H9 (cell line): ENCODE measurements at regions not wholly inside any gene's neighbourhood (a gene's known extent, or its start where the extent isn't known, plus 50 kb on each side); places are given as distances from the start of the nearest gene placed in this dataset.

ENCODE experiments used
- DNase-seq: peaks from one replicate; pipeline ENCODE4 v3.0.0-alpha.2; 2017
- H2AFZ ChIP-seq: one replicate; pipeline ENCODE4 v1.6.1; 2013; ENCODE audit warnings: mild to moderate bottlenecking, low read length, control low read depth, moderate library complexity
- H2AK5ac ChIP-seq: 2 replicates; pipeline ENCODE4 v1.6.1; 2013; ENCODE audit warnings: low read length, control low read depth, mixed read lengths; ENCODE audit not compliant: insufficient read length
- H2BK120ac ChIP-seq: one replicate; pipeline ENCODE4 v1.6.1; 2013; ENCODE audit warnings: low read depth, mild to moderate bottlenecking, low read length, control low read depth, inconsistent platforms; ENCODE audit not compliant: poor library complexity, severe bottlenecking
- H2BK12ac ChIP-seq: 2 replicates; pipeline ENCODE4 v1.6.1; 2013; ENCODE audit warnings: low read length, control low read depth, mixed read lengths, low read depth; ENCODE audit not compliant: insufficient read length
- H2BK15ac ChIP-seq: 2 replicates; pipeline ENCODE4 v1.6.1; 2013; ENCODE audit warnings: low read depth, low read length, control low read depth
- H2BK20ac ChIP-seq: one replicate; pipeline ENCODE4 v1.6.1; 2013; ENCODE audit warnings: low read depth, mild to moderate bottlenecking, low read length, control low read depth, inconsistent platforms; ENCODE audit not compliant: poor library complexity, severe bottlenecking
- H2BK5ac ChIP-seq: 2 replicates; pipeline ENCODE4 v1.6.1; 2013; ENCODE audit warnings: low read length, control low read depth, mixed read lengths; ENCODE audit not compliant: insufficient read length
- H3K14ac ChIP-seq: 2 replicates; pipeline ENCODE4 v1.6.1; 2013; ENCODE audit warnings: low read length, control low read depth; ENCODE audit not compliant: insufficient read depth
- H3K18ac ChIP-seq: 2 replicates; pipeline ENCODE4 v1.6.1; 2013; ENCODE audit warnings: low read depth, mild to moderate bottlenecking, mixed read lengths, low read length, control low read depth; ENCODE audit not compliant: insufficient read length
- H3K23ac ChIP-seq: 2 replicates; pipeline ENCODE4 v1.6.1; 2013; ENCODE audit warnings: low read length, control low read depth, mixed read lengths, low read depth; ENCODE audit not compliant: insufficient read length
- H3K23me2 ChIP-seq: 2 replicates; pipeline ENCODE4 v1.6.1; 2013; ENCODE audit warnings: low read depth, mild to moderate bottlenecking, mixed read lengths, low read length, control low read depth; ENCODE audit not compliant: insufficient read length, poor library complexity, severe bottlenecking
- H3K27ac ChIP-seq: 2 replicates; pipeline ENCODE4 v1.5.1; 2013; ENCODE audit warnings: low read length, control low read depth, mixed read lengths, low read depth; ENCODE audit not compliant: insufficient read length
- H3K27me3 ChIP-seq: 2 replicates; pipeline ENCODE4 v1.6.1; 2013; ENCODE audit warnings: low read length, control low read depth, inconsistent platforms; ENCODE audit not compliant: insufficient read depth
- H3K4ac ChIP-seq: 2 replicates; pipeline ENCODE4 v1.6.1; 2013; ENCODE audit warnings: low read depth, mild to moderate bottlenecking, control low read depth, inconsistent platforms, low read length, moderate library complexity
- H3K4me1 ChIP-seq: 2 replicates; pipeline ENCODE4 v1.6.1; 2013; ENCODE audit warnings: low read length, control low read depth, inconsistent platforms; ENCODE audit not compliant: insufficient read depth
- H3K4me2 ChIP-seq: 2 replicates; pipeline ENCODE4 v1.6.1; 2013; ENCODE audit warnings: low read length, control low read depth, mixed read lengths; ENCODE audit not compliant: insufficient read length, insufficient read depth
- H3K56ac ChIP-seq: 2 replicates; pipeline ENCODE4 v1.6.1; 2013; ENCODE audit warnings: low read depth, mild to moderate bottlenecking, mixed read lengths, low read length, control low read depth; ENCODE audit not compliant: insufficient read length
- H3K79me1 ChIP-seq: 2 replicates; pipeline ENCODE4 v1.6.1; 2013; ENCODE audit warnings: low read depth, mild to moderate bottlenecking, moderate library complexity, low read length, control low read depth, inconsistent platforms; ENCODE audit not compliant: insufficient read depth, poor library complexity, severe bottlenecking
- H3K79me2 ChIP-seq: 2 replicates; pipeline ENCODE4 v1.6.1; 2013; ENCODE audit warnings: low read length, control low read depth, inconsistent platforms; ENCODE audit not compliant: insufficient read depth
- H3K9ac ChIP-seq: 2 replicates; pipeline ENCODE4 v1.6.1; 2013; ENCODE audit warnings: low read length, control low read depth, mixed read lengths; ENCODE audit not compliant: insufficient read length; ENCODE audit errors: extremely low read depth
- H3K9me3 ChIP-seq: one replicate; pipeline ENCODE4 v1.6.1; 2013; ENCODE audit warnings: low read depth, low read length, inconsistent platforms; ENCODE audit not compliant: control insufficient read depth
- H3T11ph ChIP-seq: one replicate; pipeline ENCODE4 v1.6.1; 2013; ENCODE audit warnings: mild to moderate bottlenecking, low read length, control low read depth, inconsistent platforms
- H4K20me1 ChIP-seq: one replicate; pipeline ENCODE4 v1.6.1; 2013; ENCODE audit not compliant: control insufficient read depth, insufficient read length, insufficient read depth
- H4K5ac ChIP-seq: 2 replicates; pipeline ENCODE4 v1.6.1; 2013; ENCODE audit warnings: low read depth, mild to moderate bottlenecking, mixed read lengths, low read length, control low read depth; ENCODE audit not compliant: insufficient read length
- H4K8ac ChIP-seq: replicated peaks from 2 replicates; pipeline ENCODE4 v1.6.1; 2013; ENCODE audit warnings: low read length, control low read depth, mixed read lengths, low read depth; ENCODE audit not compliant: insufficient read length
- H4K91ac ChIP-seq: 2 replicates; pipeline ENCODE4 v1.6.1; 2013; ENCODE audit warnings: low read depth, mild to moderate bottlenecking, moderate library complexity, mixed read lengths, low read length, control low read depth; ENCODE audit not compliant: insufficient read length
- H3K27ac Mint-ChIP-seq, 3 experiments: 2 replicates in 2 of 3; 3 replicates in 1 of 3; pipeline ENCODE4 v1.8.0; 2020 to 2021; ENCODE audit warnings: mixed read lengths in 3 of 3, mild to moderate bottlenecking in 1 of 3, moderate library complexity in 1 of 3
- H3K27me3 Mint-ChIP-seq: 2 replicates; pipeline ENCODE4 v1.8.0; 2021; ENCODE audit warnings: low read depth, mild to moderate bottlenecking, moderate library complexity, mixed read lengths
- H3K36me3 Mint-ChIP-seq, 3 experiments: 2 replicates in 2 of 3; 3 replicates in 1 of 3; pipeline ENCODE4 v1.8.0; 2020 to 2021; ENCODE audit warnings: low read depth in 3 of 3, mixed read lengths in 3 of 3; ENCODE audit not compliant: insufficient read depth in 1 of 3
- H3K4me1 Mint-ChIP-seq, 2 experiments: 2 replicates each; pipeline ENCODE4 v1.8.0; 2020; ENCODE audit warnings: mixed read lengths in 2 of 2
- H3K4me3 Mint-ChIP-seq, 2 experiments: 2 replicates in 1 of 2; 3 replicates in 1 of 2; pipeline ENCODE4 v1.8.0; 2020 to 2021; ENCODE audit warnings: mild to moderate bottlenecking in 2 of 2, mixed read lengths in 2 of 2, moderate library complexity in 1 of 2
- H3K9me3 Mint-ChIP-seq, 2 experiments: 2 replicates in 1 of 2; 3 replicates in 1 of 2; pipeline ENCODE4 v1.8.0; 2020; ENCODE audit warnings: mild to moderate bottlenecking in 2 of 2, mixed read lengths in 2 of 2, moderate library complexity in 1 of 2
- CTCF ChIP-seq: fragments of 200-600 bp; sonication (generic); conservative IDR thresholded peaks from 3 replicates; pipeline ENCODE4 v1.8.0; 2021; ENCODE audit warnings: antibody characterized with exemption, mild to moderate bottlenecking

DNA sequence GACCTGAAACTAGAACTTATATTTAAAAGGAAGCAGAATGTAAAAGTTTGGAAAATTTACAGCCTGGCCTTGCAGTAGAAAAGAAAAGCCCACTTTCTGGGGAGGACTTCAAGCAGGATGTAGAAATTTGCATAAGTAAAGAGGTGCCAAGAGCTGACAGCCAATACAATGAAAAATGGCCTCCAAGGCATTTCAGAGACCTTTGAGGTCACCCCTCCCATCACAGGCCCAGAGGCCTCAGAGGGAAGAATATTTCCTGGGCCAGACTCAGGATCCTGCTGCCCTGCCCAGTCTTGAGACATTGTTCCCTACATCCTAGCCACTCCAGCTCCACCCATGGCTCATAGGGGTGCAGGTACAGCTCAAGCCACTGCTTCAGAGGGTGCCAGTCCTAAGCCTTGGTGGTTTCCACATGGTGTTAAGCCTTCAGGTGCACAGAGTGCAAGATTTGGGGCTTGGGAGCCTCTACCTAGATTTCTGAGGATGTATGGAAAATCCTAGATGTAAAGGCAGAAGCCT, 518.9 kb upstream of the INTU start:
- no peak overlapping the region for H2BK15ac ChIP-seq
- H3T11ph ChIP-seq, result no peak overlapping the region
- Mint-ChIP-seq H3K4me1 (peaks cover 10 to 18% of the 10 kb centered on the region in 2 experiments), H3K4me3 (no peak overlapping the region), H3K36me3 (peaks cover 10 to 24% (median 14%) of the 10 kb centered on the region in 3 experiments), H3K27ac (no peak overlapping the region), H3K27me3 (no peaks in the 10 kb centered on the region), H3K9me3 (peaks cover 16 to 29% of the 10 kb centered on the region in 2 experiments)
- no peaks in the 10 kb centered on the region for H4K20me1 ChIP-seq
- no peak overlapping the region for H2BK20ac ChIP-seq
- H3K23me2 ChIP-seq, result no peaks in the 10 kb centered on the region
- no peak overlapping the region for H3K9ac ChIP-seq
- no peaks in the 10 kb centered on the region for H3K27me3 ChIP-seq
- H3K27ac ChIP-seq, result no peak overlapping the region
- H3K14ac ChIP-seq, result no peak overlapping the region
- no peak for DNase-seq
- no peak overlapping the region for H3K4me2 ChIP-seq
- H2AK5ac ChIP-seq, result no peak overlapping the region
- no peaks in the 10 kb centered on the region for H3K9me3 ChIP-seq
- H3K56ac ChIP-seq, result no peak overlapping the region
- no peak overlapping the region for H4K91ac ChIP-seq
- H2AFZ ChIP-seq, result no peak overlapping the region
- H2BK5ac ChIP-seq, result no peak overlapping the region
- no peak overlapping the region for H3K4ac ChIP-seq
- no peaks in the 10 kb centered on the region for H3K79me2 ChIP-seq
- no peak overlapping the region for H3K23ac ChIP-seq
- H3K4me1 ChIP-seq, result no peaks in the 10 kb centered on the region
- H3K79me1 ChIP-seq, result no peaks in the 10 kb centered on the region
- no peak overlapping the region for H4K5ac ChIP-seq
- no peak overlapping the region for H2BK120ac ChIP-seq
- no peak overlapping the region for H3K18ac ChIP-seq
- no peak overlapping the region for H4K8ac ChIP-seq
- TF ChIP-seq CTCF, result no peak
- no peak overlapping the region for H2BK12ac ChIP-seq
